Panc1 (cell line): ENCODE measurements at regions not wholly inside any gene's neighbourhood (a gene's known extent, or its start where the extent isn't known, plus 50 kb on each side); places are given as distances from the start of the nearest gene placed in this dataset.

ENCODE experiments used
- POLR2AphosphoS5 ChIP-seq: IDR thresholded peaks from 2 replicates; pipeline ENCODE4 v1.6.1; 2012; ENCODE audit warnings: mild to moderate bottlenecking, low read depth, low read length, moderate library complexity
- TF ChIP-seq, protein P1 (sequence below): fragments of 450-650 bp; IDR thresholded peaks from 2 replicates; pipeline ENCODE4 v1.5.1; 2017; ENCODE audit warnings: mild to moderate bottlenecking
- TF ChIP-seq, protein P2 (sequence below), 2 experiments: IDR thresholded peaks; 2 replicates each; pipeline ENCODE4 v1.6.1; 2011 to 2012; ENCODE audit warnings: low read depth in 2 of 2, control low read depth in 1 of 2, low read length in 1 of 2, mild to moderate bottlenecking in 1 of 2, moderate library complexity in 1 of 2; ENCODE audit not compliant: insufficient read depth in 1 of 2

DNA sequence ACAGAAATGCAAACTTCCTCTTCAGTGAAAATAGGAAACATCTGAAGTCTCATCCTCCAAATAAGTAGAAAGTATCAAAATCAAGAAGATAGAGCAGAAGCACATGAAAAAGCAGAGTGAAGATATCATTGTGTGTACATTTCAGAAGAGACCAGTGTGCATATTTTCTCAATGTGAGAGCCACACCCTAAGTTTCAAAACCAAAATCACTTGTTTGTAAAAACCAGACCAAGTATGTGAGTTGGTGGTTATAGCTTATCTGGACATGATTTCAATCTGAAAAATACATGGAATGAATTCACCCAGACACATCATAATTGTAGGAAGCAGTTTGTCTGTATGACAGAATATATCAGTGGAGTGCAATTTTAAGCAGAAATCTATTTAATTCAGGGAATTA lies 536.0 kb downstream of the JRKL start:
- TF ChIP-seq, protein P1, sequence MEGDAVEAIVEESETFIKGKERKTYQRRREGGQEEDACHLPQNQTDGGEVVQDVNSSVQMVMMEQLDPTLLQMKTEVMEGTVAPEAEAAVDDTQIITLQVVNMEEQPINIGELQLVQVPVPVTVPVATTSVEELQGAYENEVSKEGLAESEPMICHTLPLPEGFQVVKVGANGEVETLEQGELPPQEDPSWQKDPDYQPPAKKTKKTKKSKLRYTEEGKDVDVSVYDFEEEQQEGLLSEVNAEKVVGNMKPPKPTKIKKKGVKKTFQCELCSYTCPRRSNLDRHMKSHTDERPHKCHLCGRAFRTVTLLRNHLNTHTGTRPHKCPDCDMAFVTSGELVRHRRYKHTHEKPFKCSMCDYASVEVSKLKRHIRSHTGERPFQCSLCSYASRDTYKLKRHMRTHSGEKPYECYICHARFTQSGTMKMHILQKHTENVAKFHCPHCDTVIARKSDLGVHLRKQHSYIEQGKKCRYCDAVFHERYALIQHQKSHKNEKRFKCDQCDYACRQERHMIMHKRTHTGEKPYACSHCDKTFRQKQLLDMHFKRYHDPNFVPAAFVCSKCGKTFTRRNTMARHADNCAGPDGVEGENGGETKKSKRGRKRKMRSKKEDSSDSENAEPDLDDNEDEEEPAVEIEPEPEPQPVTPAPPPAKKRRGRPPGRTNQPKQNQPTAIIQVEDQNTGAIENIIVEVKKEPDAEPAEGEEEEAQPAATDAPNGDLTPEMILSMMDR = no peak
- TF ChIP-seq POLR2AphosphoS5 = no peak
- TF ChIP-seq, protein P2, sequence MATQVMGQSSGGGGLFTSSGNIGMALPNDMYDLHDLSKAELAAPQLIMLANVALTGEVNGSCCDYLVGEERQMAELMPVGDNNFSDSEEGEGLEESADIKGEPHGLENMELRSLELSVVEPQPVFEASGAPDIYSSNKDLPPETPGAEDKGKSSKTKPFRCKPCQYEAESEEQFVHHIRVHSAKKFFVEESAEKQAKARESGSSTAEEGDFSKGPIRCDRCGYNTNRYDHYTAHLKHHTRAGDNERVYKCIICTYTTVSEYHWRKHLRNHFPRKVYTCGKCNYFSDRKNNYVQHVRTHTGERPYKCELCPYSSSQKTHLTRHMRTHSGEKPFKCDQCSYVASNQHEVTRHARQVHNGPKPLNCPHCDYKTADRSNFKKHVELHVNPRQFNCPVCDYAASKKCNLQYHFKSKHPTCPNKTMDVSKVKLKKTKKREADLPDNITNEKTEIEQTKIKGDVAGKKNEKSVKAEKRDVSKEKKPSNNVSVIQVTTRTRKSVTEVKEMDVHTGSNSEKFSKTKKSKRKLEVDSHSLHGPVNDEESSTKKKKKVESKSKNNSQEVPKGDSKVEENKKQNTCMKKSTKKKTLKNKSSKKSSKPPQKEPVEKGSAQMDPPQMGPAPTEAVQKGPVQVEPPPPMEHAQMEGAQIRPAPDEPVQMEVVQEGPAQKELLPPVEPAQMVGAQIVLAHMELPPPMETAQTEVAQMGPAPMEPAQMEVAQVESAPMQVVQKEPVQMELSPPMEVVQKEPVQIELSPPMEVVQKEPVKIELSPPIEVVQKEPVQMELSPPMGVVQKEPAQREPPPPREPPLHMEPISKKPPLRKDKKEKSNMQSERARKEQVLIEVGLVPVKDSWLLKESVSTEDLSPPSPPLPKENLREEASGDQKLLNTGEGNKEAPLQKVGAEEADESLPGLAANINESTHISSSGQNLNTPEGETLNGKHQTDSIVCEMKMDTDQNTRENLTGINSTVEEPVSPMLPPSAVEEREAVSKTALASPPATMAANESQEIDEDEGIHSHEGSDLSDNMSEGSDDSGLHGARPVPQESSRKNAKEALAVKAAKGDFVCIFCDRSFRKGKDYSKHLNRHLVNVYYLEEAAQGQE (IDR thresholded peaks at IDR 0.05; ENCODE audit: insufficient read depth in 1 of 2, low read depth in 2 of 2, low read length in 1 of 2) = no peak
